OCI-LY7 (cell line): ENCODE measurements at regions not wholly inside any gene's neighbourhood (a gene's known extent, or its start where the extent isn't known, plus 50 kb on each side); places are given as distances from the start of the nearest gene placed in this dataset.

ENCODE experiments used
- BruUV-seq: library from RNA; stranded (reverse); fragments of 400-500 nt; replicated peaks from 2 replicates; lab custom pipeline; 2021; lab: Mats Ljungman, UMichigan
- CTCF ChIA-PET: fragments of 300-600 bp; sonication (Branson Sonifier 250); formaldehyde crosslinking; loops from one replicate; lab custom pipeline; 2022; ENCODE audit warnings: antibody characterized with exemption; ENCODE audit not compliant: unreplicated experiment; lab: Charles Lee
- POLR2A ChIA-PET: fragments of 300-600 bp; sonication (Branson Sonifier 250); formaldehyde crosslinking; loops from one replicate; lab custom pipeline; 2022; ENCODE audit warnings: antibody characterized with exemption; lab: Charles Lee
- DNase-seq: peaks from one replicate; pipeline ENCODE4 v3.0.0-alpha.2; 2015; ENCODE audit warnings: low spot score
- H2AFZ ChIP-seq: fragments of 200-600 bp; sonication (generic), shearing (Covaris generic); 2 replicates; pipeline ENCODE4 v1.6.1; 2014; ENCODE audit warnings: mild to moderate bottlenecking, antibody characterized with exemption, low read length, moderate library complexity
- H3K27ac ChIP-seq: fragments of 200-600 bp; sonication (generic); 2 replicates; pipeline ENCODE4 v1.5.1; 2014; ENCODE audit warnings: mixed run types, low read depth, mild to moderate bottlenecking, moderate library complexity, low read length, inconsistent platforms; ENCODE audit not compliant: poor library complexity, severe bottlenecking
- H3K36me3 ChIP-seq: fragments of 200-600 bp; sonication (generic); 2 replicates; pipeline ENCODE4 v1.6.1; 2014; ENCODE audit warnings: mild to moderate bottlenecking, antibody characterized with exemption, low read length, moderate library complexity, mixed read lengths; ENCODE audit not compliant: insufficient read depth
- H3K4me1 ChIP-seq: fragments of 200-600 bp; sonication (generic); 2 replicates; pipeline ENCODE4 v1.5.1; 2014; ENCODE audit warnings: mild to moderate bottlenecking, low read length; ENCODE audit not compliant: insufficient read depth, poor library complexity, severe bottlenecking
- H3K4me2 ChIP-seq: fragments of 200-600 bp; sonication (generic); 2 replicates; pipeline ENCODE4 v1.6.1; 2014; ENCODE audit warnings: mild to moderate bottlenecking, low read length
- H3K4me3 ChIP-seq: fragments of 200-600 bp; sonication (generic); 2 replicates; pipeline ENCODE4 v1.5.1; 2014; ENCODE audit warnings: mild to moderate bottlenecking, low read depth, low read length; ENCODE audit not compliant: poor library complexity, severe bottlenecking
- H3K79me2 ChIP-seq: fragments of 200-600 bp; sonication (generic); 2 replicates; pipeline ENCODE4 v1.6.1; 2016; ENCODE audit warnings: low read depth, mild to moderate bottlenecking, low read length, moderate library complexity, mixed read lengths; ENCODE audit not compliant: insufficient read depth
- H3K9me2 ChIP-seq: fragments of 200-600 bp; sonication (generic); 2 replicates; pipeline ENCODE4 v1.6.1; 2016; ENCODE audit warnings: mild to moderate bottlenecking, low read length, mixed read lengths; ENCODE audit not compliant: insufficient read depth
- H3K9me3 ChIP-seq: fragments of 200-600 bp; sonication (generic); 2 replicates; pipeline ENCODE4 v1.6.1; 2014; ENCODE audit warnings: mild to moderate bottlenecking, mixed run types, low read length, mixed read lengths
- H4K20me1 ChIP-seq: fragments of 200-600 bp; sonication (generic); 2 replicates; pipeline ENCODE4 v1.6.1; 2014; ENCODE audit warnings: mild to moderate bottlenecking, antibody characterized with exemption, low read length, moderate library complexity, mixed read lengths; ENCODE audit not compliant: insufficient read depth
- EZH2phosphoT487 ChIP-seq: fragments of 200-600 bp; sonication (generic); IDR thresholded peaks from 2 replicates; pipeline ENCODE4 v1.6.1; 2018; ENCODE audit warnings: low read depth, borderline replicate concordance, mild to moderate bottlenecking, mixed run types, antibody characterized with exemption, low read length, moderate library complexity, mixed read lengths
- intact Hi-C: fragments of 100-400 bp; cut with micrococcal nuclease; formaldehyde crosslinking; loops from one replicate; pipeline ENCODE4 v1.10.0; 2022; ENCODE audit not compliant: unreplicated experiment
- TF ChIP-seq, protein P1 (sequence below): fragments of 200-600 bp; sonication (generic); conservative IDR thresholded peaks from 2 replicates; pipeline ENCODE4 v1.5.1; 2014; ENCODE audit warnings: mild to moderate bottlenecking, antibody characterized with exemption, low read length, moderate library complexity, mixed read lengths

DNA sequence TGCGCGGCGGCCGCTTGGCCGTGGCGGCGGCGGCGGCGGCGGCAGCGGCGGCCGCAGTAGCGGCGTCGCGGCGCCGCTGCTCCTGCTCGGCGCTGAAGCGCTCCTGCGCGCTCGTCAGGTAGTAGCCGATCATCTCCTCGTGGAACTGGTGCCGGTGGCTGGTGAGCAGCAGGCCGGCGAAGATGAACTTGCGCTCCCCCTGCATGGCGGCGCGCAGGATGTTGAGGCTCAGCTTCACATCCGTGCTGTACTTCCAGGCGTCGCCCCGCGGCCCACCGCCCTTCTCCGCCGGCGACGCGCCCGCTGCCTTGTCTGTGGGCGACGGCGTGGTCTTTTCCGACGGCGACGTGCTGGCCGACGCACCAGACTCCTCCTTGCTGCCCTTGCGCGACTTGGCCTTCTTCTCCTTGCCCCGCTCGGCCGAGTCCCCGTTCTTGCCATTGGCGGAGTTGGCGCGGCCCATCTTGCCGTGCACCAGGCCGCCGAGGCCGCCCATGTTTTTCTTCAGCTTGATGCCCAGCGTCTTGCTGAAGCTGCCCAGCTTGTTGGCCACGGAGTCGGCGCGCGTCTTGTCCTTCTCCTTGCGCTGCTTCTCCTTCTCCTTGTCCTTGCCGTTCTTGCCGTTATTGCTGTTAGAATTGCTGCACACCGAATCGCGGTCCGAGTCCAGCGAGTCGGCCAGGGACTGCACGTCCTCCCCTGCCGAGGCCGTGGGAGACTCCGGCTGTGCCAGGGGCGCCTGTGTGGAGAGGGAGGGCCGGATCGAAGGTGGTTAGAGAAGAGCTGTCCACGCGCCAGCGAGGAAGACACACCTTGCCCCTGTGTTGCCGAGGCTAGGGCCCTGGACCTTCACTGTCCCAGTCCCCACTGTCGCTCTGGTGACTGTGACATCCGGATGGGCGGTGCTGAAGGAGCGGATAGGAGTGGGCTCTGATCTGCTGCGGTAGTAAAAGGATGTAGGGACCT lies 157.6 kb downstream of the KLF13 start:
- H3K9me3 ChIP-seq = no peaks in the 10 kb centered on the region
- no peaks in the 10 kb centered on the region for H3K79me2 ChIP-seq
- H3K36me3 ChIP-seq = no peaks in the 10 kb centered on the region
- H2AFZ ChIP-seq = no peak overlapping the region
- H4K20me1 ChIP-seq = no peaks in the 10 kb centered on the region
- no peak overlapping the region for H3K4me2 ChIP-seq
- no TSS peak for BruUV-seq
- intact Hi-C loops = no loop called here
- TF ChIP-seq, protein P1, sequence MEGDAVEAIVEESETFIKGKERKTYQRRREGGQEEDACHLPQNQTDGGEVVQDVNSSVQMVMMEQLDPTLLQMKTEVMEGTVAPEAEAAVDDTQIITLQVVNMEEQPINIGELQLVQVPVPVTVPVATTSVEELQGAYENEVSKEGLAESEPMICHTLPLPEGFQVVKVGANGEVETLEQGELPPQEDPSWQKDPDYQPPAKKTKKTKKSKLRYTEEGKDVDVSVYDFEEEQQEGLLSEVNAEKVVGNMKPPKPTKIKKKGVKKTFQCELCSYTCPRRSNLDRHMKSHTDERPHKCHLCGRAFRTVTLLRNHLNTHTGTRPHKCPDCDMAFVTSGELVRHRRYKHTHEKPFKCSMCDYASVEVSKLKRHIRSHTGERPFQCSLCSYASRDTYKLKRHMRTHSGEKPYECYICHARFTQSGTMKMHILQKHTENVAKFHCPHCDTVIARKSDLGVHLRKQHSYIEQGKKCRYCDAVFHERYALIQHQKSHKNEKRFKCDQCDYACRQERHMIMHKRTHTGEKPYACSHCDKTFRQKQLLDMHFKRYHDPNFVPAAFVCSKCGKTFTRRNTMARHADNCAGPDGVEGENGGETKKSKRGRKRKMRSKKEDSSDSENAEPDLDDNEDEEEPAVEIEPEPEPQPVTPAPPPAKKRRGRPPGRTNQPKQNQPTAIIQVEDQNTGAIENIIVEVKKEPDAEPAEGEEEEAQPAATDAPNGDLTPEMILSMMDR = no peak
- TF ChIP-seq EZH2phosphoT487 = no peak
- peaks cover 43% of the 10 kb centered on the region for H3K4me1 ChIP-seq
- no peak overlapping the region for H3K27ac ChIP-seq
- no peaks in the 10 kb centered on the region for H3K9me2 ChIP-seq
- DNase-seq = no peak
- H3K4me3 ChIP-seq = no peak overlapping the region
- ChIA-PET POLR2A (no interaction called here), CTCF (no interaction called here)

DNA sequence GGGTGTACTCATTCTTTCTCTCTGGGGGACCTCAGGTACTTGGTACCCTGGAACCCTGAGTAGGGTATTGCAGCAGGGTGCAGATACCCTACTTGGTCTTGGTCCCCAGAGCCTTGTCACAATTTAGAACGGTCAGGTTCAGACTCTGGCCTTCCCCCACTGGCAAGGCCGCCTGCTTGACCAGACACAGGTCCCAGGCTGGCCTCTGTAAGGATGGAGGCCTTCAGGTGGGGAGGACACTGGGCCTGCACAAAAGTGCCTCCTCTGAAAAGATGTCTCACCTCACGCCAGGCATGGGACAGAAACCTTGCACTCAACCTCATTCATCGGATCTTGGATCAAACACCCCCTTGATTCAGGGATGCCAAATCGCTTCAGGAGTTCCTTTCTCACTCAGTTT lies 158.4 kb downstream of the KLF13 start:
- POLR2A ChIA-PET = no interaction called here
- no peak for DNase-seq
- TF ChIP-seq EZH2phosphoT487 = no peak
- TF ChIP-seq, protein P1 = no peak
- Histone ChIP-seq H3K9me2 (no peaks in the 10 kb centered on the region), H3K4me2 (no peak overlapping the region), H3K79me2 (no peaks in the 10 kb centered on the region), H4K20me1 (no peaks in the 10 kb centered on the region), H3K27ac (no peak overlapping the region), H3K36me3 (no peaks in the 10 kb centered on the region), H3K4me1 (peaks cover 50% of the 10 kb centered on the region), H3K4me3 (no peak overlapping the region), H2AFZ (no peak overlapping the region), H3K9me3 (no peaks in the 10 kb centered on the region)
- no TSS peak for BruUV-seq
- CTCF ChIA-PET = no interaction called here
- intact Hi-C loops = loop anchor here (5.0 kb wide), 1 partner anchor 158 kb away; the partner anchor contains the start of gene KLF13

DNA sequence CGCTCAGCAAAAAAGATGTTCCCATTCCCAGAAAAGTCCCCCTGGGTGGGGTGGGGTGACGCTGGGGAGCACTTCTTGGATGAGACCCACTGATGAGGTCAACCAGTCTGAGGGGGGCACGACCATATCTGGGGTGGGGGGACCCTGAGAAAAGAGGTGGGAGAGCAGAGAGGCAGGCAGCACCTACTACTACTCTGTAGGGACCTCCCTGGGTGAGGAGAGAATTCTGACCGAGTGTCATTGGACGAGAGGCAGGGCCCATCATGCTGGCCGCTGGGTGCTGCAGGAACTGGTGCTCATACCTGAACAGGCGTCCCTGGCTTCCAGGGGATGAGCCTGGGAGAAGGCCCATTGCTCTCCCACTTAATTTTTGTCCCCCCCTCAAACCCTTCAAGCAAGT lies 158.8 kb downstream of the KLF13 start:
- Histone ChIP-seq H2AFZ (no peak overlapping the region), H3K9me2 (no peaks in the 10 kb centered on the region), H4K20me1 (no peaks in the 10 kb centered on the region), H3K79me2 (no peaks in the 10 kb centered on the region), H3K9me3 (peaks cover 2% of the 10 kb centered on the region; the same call in 1 of the 2 replicates), H3K36me3 (no peaks in the 10 kb centered on the region), H3K27ac (no peak overlapping the region), H3K4me3 (no peak overlapping the region), H3K4me2 (no peak overlapping the region), H3K4me1 (peaks cover 47% of the 10 kb centered on the region)
- TF ChIP-seq EZH2phosphoT487 = no peak
- TF ChIP-seq, protein P1 = no peak
- intact Hi-C loops = loop anchor here (5.0 kb wide), 1 partner anchor 158 kb away; the partner anchor contains the start of gene KLF13
- ChIA-PET POLR2A (interaction anchor here (1.1 kb wide), 1 partner anchor 20 kb away, joined by 4 read pairs; no protein-coding TSS in a partner anchor), CTCF (no interaction called here)
- BruUV-seq = no TSS peak
- no peak for DNase-seq
